Gastroesophageal sphincter (tissue), 3 donors: ENCODE measurements at regions not wholly inside any gene's neighbourhood (a gene's known extent, or its start where the extent isn't known, plus 50 kb on each side); places are given as distances from the start of the nearest gene placed in this dataset.

Experiments
- CTCF ChIP-seq, 4 experiments: fragments of 200-600 bp in 2 of 4; fragments of 450-650 bp in 2 of 4; sonication (generic) in 1 of 4; IDR thresholded peaks; one replicate each; pipeline ENCODE4 v1.5.1; 2017 to 2019; ENCODE audit warnings: antibody characterized with exemption in 4 of 4, mild to moderate bottlenecking in 2 of 4, moderate library complexity in 2 of 4
- EP300 ChIP-seq: sonication (generic); formaldehyde crosslinking; IDR thresholded peaks from one replicate; pipeline ENCODE4 v1.6.1; 2017; ENCODE audit warnings: antibody characterized with exemption, mild to moderate bottlenecking
- POLR2A ChIP-seq, 2 donors: fragments of 450-650 bp; IDR thresholded peaks; one replicate each; pipeline ENCODE4 v1.6.1; 2017; ENCODE audit warnings: antibody characterized with exemption in 2 of 2, mild to moderate bottlenecking in 2 of 2, moderate library complexity in 1 of 2
- POLR2AphosphoS5 ChIP-seq: sonication (generic); formaldehyde crosslinking; IDR thresholded peaks from one replicate; pipeline ENCODE4 v1.6.1; 2017; ENCODE audit warnings: antibody characterized with exemption

- no peak for TF ChIP-seq CTCF (IDR thresholded peaks at IDR 0.05)
- no peak for TF ChIP-seq POLR2AphosphoS5
- no peak for TF ChIP-seq POLR2A (IDR thresholded peaks at IDR 0.05)
- no peak for TF ChIP-seq EP300
Observed at GRCh38 chrX:117568238-117568637, 548.4 kb downstream of the KLHL13 start.
